Upper lobe of right lung (tissue), 1 donor: ENCODE measurements at regions not wholly inside any gene's neighbourhood (a gene's known extent, or its start where the extent isn't known, plus 50 kb on each side); places are given as distances from the start of the nearest gene placed in this dataset.

ENCODE experiments used
- ATAC-seq: fragments of 200-7000 bp; cut with Tn5 transposase; one replicate; pipeline ENCODE4 v1.9.1; 2020; ENCODE audit warnings: mild to moderate bottlenecking, moderate library complexity
- DNase-seq: peaks from one replicate; pipeline ENCODE4 v3.0.0-alpha.2; 2020
- H3K27ac ChIP-seq: fragments of 200-600 bp; one replicate; pipeline ENCODE4 v1.8.0; 2022
- H3K27me3 ChIP-seq: fragments of 200-600 bp; one replicate; pipeline ENCODE4 v1.8.0; 2022; ENCODE audit warnings: mild to moderate bottlenecking
- H3K36me3 ChIP-seq: fragments of 200-600 bp; one replicate; pipeline ENCODE4 v1.8.0; 2022
- H3K4me1 ChIP-seq: fragments of 200-600 bp; one replicate; pipeline ENCODE4 v1.8.0; 2022
- H3K4me3 ChIP-seq: fragments of 200-600 bp; one replicate; pipeline ENCODE4 v1.8.0; 2022; ENCODE audit warnings: mild to moderate bottlenecking
- H3K9me3 ChIP-seq: fragments of 200-600 bp; one replicate; pipeline ENCODE4 v1.8.0; 2022
- intact Hi-C: fragments of 100-400 bp; cut with DNase I; formaldehyde crosslinking; loops from one replicate; pipeline ENCODE4 v1.11.0; 2022
- TF ChIP-seq, protein P1 (sequence below): fragments of 200-600 bp; IDR thresholded peaks from one replicate; pipeline ENCODE4 v1.8.0; 2022; ENCODE audit warnings: antibody characterized with exemption
- donor health status: DM: no; HTN: yes; CAD: no; lungs with severe emphysema.

DNA sequence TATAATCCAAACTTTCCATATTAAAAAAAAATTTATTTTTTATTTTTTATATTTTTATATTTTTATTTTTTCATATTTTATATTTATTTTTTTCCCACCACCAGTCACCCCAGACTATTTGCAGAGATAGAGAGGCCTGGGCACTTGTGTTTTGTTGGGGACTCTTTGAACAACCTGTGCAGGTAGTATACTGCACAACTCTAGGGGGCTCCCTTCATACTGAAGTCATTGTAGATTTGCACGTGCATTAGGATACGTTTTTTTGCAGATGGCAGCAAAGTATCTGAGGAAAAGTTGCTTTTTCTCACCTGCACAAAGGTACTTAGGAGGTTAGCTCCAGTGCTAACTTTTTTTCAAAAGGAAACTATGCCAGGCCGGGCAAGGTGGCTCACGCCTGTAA, 73.9 kb upstream of the TANC1 start:
- ATAC-seq (no peak), DNase-seq (no peak)
- Histone ChIP-seq H3K27me3 (no peaks in the 10 kb centered on the region), H3K27ac (no peak overlapping the region), H3K9me3 (no peaks in the 10 kb centered on the region), H3K4me3 (no peak overlapping the region), H3K4me1 (no peaks in the 10 kb centered on the region), H3K36me3 (no peaks in the 10 kb centered on the region)
- intact Hi-C loops: no loop called here
- TF ChIP-seq, protein P1, sequence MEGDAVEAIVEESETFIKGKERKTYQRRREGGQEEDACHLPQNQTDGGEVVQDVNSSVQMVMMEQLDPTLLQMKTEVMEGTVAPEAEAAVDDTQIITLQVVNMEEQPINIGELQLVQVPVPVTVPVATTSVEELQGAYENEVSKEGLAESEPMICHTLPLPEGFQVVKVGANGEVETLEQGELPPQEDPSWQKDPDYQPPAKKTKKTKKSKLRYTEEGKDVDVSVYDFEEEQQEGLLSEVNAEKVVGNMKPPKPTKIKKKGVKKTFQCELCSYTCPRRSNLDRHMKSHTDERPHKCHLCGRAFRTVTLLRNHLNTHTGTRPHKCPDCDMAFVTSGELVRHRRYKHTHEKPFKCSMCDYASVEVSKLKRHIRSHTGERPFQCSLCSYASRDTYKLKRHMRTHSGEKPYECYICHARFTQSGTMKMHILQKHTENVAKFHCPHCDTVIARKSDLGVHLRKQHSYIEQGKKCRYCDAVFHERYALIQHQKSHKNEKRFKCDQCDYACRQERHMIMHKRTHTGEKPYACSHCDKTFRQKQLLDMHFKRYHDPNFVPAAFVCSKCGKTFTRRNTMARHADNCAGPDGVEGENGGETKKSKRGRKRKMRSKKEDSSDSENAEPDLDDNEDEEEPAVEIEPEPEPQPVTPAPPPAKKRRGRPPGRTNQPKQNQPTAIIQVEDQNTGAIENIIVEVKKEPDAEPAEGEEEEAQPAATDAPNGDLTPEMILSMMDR: no peak

DNA sequence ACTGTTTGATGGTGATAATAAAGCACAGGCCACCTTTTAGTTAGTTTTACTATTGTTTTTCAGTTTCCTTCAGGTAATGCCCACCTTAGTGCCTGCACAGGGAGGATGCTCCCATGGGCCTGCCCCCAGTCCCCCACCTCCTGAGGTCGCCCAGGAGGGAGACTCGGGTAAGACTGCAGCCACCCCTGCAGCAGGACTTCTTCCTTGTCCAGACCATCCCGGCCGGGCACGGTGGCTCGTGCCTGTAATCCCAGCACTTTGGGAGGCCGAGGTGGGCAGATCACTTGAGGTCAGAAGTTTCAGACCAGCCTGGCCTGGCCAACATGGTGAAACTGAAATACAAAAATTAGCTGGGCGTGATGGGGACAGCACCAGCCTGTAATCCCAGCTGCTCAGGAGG, 68.1 kb upstream of the TANC1 start:
- Histone ChIP-seq H3K27ac (no peak overlapping the region), H3K36me3 (no peaks in the 10 kb centered on the region), H3K27me3 (no peaks in the 10 kb centered on the region), H3K4me1 (no peaks in the 10 kb centered on the region), H3K4me3 (no peak overlapping the region), H3K9me3 (no peaks in the 10 kb centered on the region)
- TF ChIP-seq, protein P1: no peak
- DNase-seq (no peak), ATAC-seq (no peak)
- intact Hi-C loops: loop anchor here (5.0 kb wide), 1 partner anchor 217 kb away; no protein-coding TSS in a partner anchor

DNA sequence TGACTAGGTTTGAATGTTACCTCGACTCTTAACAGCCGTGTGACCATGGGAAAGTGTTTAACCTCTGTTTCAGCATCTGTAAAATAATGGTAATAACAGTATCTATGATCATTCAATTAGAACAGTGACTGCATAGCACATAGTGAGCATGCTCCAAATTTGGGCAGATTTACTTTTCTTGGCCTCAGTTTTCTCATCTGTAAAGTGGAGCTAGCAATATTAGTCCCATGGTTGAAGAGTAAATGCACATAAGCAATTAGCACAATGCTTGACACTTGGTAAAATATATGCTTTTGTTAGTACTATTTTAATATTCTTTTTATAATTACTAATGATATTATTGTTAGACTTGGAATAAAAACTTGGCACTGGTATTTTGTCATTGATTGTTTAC, 66.4 kb upstream of the TANC1 start:
- ATAC-seq (no peak), DNase-seq (no peak)
- Histone ChIP-seq H3K36me3 (no peaks in the 10 kb centered on the region), H3K27me3 (no peaks in the 10 kb centered on the region), H3K4me3 (no peak overlapping the region), H3K9me3 (no peaks in the 10 kb centered on the region), H3K27ac (no peak overlapping the region), H3K4me1 (no peaks in the 10 kb centered on the region)
- intact Hi-C loops: loop anchor here (5.0 kb wide), 1 partner anchor 215 kb away; no protein-coding TSS in a partner anchor
- TF ChIP-seq, protein P1: no peak

DNA sequence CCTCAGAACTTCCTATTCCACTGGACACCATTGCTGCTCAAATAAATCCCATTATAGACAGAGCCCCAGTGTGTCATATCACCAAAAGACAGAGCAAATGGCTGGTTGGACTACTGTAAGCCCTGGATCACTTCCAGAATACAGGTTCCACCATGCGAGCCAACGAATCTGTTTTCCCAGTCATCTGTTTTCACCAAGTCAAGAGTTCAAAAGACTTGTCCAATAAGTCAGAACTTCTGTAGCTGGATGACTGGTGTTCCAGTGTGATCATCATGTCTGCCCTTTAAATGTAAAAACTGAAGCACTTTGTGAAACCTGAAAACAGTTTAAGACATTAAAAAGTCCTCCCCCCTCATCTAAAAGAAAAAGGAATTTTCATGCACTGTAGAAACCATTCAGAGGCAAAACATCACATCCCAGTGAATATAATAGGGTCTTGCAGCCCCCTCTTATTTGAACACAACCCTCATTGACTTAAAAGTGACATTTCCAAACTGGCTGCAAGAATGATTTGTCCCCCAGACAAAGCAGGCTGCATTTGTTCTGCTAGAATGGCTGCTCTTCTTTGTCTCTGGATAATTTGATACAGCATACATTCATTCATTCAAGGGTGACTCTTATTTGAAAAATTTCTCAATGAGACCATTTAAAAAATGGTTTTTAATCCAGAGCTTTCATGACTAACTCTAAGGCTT, 64.6 kb upstream of the TANC1 start:
- TF ChIP-seq, protein P1: no peak
- DNase-seq (no peak), ATAC-seq (no peak)
- no peak overlapping the region for H3K27ac ChIP-seq
- H3K4me1 ChIP-seq: no peaks in the 10 kb centered on the region
- intact Hi-C loops: loop anchor here (5.0 kb wide), 1 partner anchor 213 kb away; no protein-coding TSS in a partner anchor
- H3K9me3 ChIP-seq: no peaks in the 10 kb centered on the region
- H3K36me3 ChIP-seq: no peaks in the 10 kb centered on the region
- H3K27me3 ChIP-seq: no peaks in the 10 kb centered on the region
- H3K4me3 ChIP-seq: no peak overlapping the region

DNA sequence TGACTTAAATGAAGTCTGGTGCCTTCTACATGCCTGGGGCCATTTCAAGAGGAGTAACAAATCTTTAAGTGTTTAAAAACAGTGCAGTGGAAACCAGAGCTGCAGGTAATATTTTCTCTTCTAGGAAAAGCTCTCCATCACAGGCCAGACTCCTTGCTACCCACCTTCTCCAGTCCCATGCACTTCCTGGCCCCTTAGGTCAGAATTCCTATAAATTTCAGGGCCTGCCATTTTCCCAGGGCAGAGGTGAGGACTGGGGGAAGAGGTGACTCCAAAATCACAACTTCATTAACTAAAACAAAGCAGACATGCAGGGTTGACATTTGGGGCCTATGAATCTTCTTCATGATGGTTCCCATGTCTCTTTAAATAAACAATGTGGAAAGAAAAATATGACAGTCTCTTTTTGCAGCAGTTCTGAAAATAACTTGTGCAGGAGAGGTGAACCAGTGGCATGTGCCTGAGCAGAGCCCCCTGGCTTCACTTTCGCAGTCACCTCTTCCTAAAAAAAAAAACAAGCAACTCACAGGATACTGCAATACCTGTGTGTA, 63.7 kb upstream of the TANC1 start:
- no peaks in the 10 kb centered on the region for H3K9me3 ChIP-seq
- TF ChIP-seq, protein P1: no peak
- no peaks in the 10 kb centered on the region for H3K4me1 ChIP-seq
- intact Hi-C loops: loop anchor here (5.0 kb wide), 1 partner anchor 213 kb away; no protein-coding TSS in a partner anchor
- H3K4me3 ChIP-seq: no peak overlapping the region
- H3K27me3 ChIP-seq: no peaks in the 10 kb centered on the region
- H3K36me3 ChIP-seq: no peaks in the 10 kb centered on the region
- no peak overlapping the region for H3K27ac ChIP-seq
- DNase-seq (no peak), ATAC-seq (no peak)
